ENCODE measurements at regions not wholly inside any gene's neighbourhood (a gene's known extent, or its start where the extent isn't known, plus 50 kb on each side); places are given as distances from the start of the nearest gene placed in this dataset.

DNA sequence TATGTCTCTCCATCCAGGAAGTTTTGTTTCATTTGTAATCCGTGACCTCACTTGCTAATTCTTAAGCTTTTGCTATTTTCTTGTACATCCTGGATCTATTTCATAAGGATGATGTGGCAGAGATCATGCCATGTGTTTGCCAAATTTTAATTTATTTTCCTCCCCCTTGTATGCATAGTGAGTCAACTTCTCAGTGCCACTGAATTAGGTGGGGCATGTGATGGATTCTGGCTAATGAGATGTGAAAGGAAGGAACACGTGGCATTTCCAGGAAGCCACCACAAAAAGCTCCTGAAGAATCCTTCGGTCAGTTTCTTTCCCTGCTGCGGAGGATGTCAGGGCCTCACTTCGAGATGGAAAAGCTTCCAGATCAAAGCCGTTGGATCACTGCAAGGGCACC lies 86.2 kb upstream of the PRL start:
- no peaks in the 10 kb centered on the region for H3K27me3 ChIP-seq (ENCODE audit: insufficient read depth)
- H3K4me1 Mint-ChIP-seq = peaks cover 5% of the 10 kb centered on the region
- peaks cover 5% of the 10 kb centered on the region for H3K27me3 Mint-ChIP-seq (ENCODE audit: insufficient read depth, low read depth, poor library complexity)
- no peaks in the 10 kb centered on the region for H3F3A ChIP-seq (replicated peaks; ENCODE audit: low read depth)
- no peak overlapping the region for H3K4me2 ChIP-seq
- peaks cover 8% of the 10 kb centered on the region; the same call in 1 of the 2 replicates for H3K9me2 ChIP-seq (ENCODE audit: insufficient read depth)
- no peaks in the 10 kb centered on the region for H4K20me1 ChIP-seq (replicated peaks; ENCODE audit: insufficient read depth)
- no peak for ATAC-seq
- H2AFZ ChIP-seq = no peak overlapping the region
- H3K36me3 ChIP-seq (ENCODE audit: insufficient read depth) = no peaks in the 10 kb centered on the region
- H3K4me3 Mint-ChIP-seq = no peak overlapping the region
- no peak overlapping the region for H3K4me3 ChIP-seq
- no peak for DNase-seq (ENCODE audit: low spot score)
- H3K36me3 Mint-ChIP-seq (ENCODE audit: low read depth) = no peaks in the 10 kb centered on the region
- H3K79me2 ChIP-seq (replicated peaks; ENCODE audit: insufficient read depth) = no peaks in the 10 kb centered on the region
- H3K27ac Mint-ChIP-seq = no peak overlapping the region
- no peaks in the 10 kb centered on the region for H3K4me1 ChIP-seq (ENCODE audit: insufficient read depth)
- peaks cover 3% of the 10 kb centered on the region; the same call in 1 of the 3 replicates for H3K9me3 Mint-ChIP-seq
- TF ChIP-seq, protein P1, sequence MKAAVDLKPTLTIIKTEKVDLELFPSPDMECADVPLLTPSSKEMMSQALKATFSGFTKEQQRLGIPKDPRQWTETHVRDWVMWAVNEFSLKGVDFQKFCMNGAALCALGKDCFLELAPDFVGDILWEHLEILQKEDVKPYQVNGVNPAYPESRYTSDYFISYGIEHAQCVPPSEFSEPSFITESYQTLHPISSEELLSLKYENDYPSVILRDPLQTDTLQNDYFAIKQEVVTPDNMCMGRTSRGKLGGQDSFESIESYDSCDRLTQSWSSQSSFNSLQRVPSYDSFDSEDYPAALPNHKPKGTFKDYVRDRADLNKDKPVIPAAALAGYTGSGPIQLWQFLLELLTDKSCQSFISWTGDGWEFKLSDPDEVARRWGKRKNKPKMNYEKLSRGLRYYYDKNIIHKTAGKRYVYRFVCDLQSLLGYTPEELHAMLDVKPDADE (IDR thresholded peaks at IDR 0.05) = no peak
- no peak for TF ChIP-seq ZNF114 (CRISPR knock-in tag; IDR thresholded peaks at IDR 0.05)
- TF ChIP-seq ZNF331 (CRISPR knock-in tag; IDR thresholded peaks at IDR 0.05; ENCODE audit: low read depth) = no peak
- TF ChIP-seq POLR2AphosphoS5 (IDR thresholded peaks at IDR 0.05; ENCODE audit: low read depth) = no peak
- TF ChIP-seq, protein P2, sequence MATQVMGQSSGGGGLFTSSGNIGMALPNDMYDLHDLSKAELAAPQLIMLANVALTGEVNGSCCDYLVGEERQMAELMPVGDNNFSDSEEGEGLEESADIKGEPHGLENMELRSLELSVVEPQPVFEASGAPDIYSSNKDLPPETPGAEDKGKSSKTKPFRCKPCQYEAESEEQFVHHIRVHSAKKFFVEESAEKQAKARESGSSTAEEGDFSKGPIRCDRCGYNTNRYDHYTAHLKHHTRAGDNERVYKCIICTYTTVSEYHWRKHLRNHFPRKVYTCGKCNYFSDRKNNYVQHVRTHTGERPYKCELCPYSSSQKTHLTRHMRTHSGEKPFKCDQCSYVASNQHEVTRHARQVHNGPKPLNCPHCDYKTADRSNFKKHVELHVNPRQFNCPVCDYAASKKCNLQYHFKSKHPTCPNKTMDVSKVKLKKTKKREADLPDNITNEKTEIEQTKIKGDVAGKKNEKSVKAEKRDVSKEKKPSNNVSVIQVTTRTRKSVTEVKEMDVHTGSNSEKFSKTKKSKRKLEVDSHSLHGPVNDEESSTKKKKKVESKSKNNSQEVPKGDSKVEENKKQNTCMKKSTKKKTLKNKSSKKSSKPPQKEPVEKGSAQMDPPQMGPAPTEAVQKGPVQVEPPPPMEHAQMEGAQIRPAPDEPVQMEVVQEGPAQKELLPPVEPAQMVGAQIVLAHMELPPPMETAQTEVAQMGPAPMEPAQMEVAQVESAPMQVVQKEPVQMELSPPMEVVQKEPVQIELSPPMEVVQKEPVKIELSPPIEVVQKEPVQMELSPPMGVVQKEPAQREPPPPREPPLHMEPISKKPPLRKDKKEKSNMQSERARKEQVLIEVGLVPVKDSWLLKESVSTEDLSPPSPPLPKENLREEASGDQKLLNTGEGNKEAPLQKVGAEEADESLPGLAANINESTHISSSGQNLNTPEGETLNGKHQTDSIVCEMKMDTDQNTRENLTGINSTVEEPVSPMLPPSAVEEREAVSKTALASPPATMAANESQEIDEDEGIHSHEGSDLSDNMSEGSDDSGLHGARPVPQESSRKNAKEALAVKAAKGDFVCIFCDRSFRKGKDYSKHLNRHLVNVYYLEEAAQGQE (IDR thresholded peaks at IDR 0.05; ENCODE audit: unreplicated experiment) = no peak
- TF ChIP-seq CREB1 (CRISPR knock-in tag; IDR thresholded peaks at IDR 0.05; ENCODE audit: low read depth) = no peak
- TF ChIP-seq EZH2 (IDR thresholded peaks at IDR 0.05; ENCODE audit: low read depth, unreplicated experiment) = no peak
- TF ChIP-seq JUNB (IDR thresholded peaks at IDR 0.05; ENCODE audit: unreplicated experiment) = no peak
- no peak for TF ChIP-seq NANOG (IDR thresholded peaks at IDR 0.05; ENCODE audit: borderline replicate concordance)
- TF ChIP-seq STAT1 (IDR thresholded peaks at IDR 0.05; ENCODE audit: unreplicated experiment) = no peak
- TF ChIP-seq, protein P3, sequence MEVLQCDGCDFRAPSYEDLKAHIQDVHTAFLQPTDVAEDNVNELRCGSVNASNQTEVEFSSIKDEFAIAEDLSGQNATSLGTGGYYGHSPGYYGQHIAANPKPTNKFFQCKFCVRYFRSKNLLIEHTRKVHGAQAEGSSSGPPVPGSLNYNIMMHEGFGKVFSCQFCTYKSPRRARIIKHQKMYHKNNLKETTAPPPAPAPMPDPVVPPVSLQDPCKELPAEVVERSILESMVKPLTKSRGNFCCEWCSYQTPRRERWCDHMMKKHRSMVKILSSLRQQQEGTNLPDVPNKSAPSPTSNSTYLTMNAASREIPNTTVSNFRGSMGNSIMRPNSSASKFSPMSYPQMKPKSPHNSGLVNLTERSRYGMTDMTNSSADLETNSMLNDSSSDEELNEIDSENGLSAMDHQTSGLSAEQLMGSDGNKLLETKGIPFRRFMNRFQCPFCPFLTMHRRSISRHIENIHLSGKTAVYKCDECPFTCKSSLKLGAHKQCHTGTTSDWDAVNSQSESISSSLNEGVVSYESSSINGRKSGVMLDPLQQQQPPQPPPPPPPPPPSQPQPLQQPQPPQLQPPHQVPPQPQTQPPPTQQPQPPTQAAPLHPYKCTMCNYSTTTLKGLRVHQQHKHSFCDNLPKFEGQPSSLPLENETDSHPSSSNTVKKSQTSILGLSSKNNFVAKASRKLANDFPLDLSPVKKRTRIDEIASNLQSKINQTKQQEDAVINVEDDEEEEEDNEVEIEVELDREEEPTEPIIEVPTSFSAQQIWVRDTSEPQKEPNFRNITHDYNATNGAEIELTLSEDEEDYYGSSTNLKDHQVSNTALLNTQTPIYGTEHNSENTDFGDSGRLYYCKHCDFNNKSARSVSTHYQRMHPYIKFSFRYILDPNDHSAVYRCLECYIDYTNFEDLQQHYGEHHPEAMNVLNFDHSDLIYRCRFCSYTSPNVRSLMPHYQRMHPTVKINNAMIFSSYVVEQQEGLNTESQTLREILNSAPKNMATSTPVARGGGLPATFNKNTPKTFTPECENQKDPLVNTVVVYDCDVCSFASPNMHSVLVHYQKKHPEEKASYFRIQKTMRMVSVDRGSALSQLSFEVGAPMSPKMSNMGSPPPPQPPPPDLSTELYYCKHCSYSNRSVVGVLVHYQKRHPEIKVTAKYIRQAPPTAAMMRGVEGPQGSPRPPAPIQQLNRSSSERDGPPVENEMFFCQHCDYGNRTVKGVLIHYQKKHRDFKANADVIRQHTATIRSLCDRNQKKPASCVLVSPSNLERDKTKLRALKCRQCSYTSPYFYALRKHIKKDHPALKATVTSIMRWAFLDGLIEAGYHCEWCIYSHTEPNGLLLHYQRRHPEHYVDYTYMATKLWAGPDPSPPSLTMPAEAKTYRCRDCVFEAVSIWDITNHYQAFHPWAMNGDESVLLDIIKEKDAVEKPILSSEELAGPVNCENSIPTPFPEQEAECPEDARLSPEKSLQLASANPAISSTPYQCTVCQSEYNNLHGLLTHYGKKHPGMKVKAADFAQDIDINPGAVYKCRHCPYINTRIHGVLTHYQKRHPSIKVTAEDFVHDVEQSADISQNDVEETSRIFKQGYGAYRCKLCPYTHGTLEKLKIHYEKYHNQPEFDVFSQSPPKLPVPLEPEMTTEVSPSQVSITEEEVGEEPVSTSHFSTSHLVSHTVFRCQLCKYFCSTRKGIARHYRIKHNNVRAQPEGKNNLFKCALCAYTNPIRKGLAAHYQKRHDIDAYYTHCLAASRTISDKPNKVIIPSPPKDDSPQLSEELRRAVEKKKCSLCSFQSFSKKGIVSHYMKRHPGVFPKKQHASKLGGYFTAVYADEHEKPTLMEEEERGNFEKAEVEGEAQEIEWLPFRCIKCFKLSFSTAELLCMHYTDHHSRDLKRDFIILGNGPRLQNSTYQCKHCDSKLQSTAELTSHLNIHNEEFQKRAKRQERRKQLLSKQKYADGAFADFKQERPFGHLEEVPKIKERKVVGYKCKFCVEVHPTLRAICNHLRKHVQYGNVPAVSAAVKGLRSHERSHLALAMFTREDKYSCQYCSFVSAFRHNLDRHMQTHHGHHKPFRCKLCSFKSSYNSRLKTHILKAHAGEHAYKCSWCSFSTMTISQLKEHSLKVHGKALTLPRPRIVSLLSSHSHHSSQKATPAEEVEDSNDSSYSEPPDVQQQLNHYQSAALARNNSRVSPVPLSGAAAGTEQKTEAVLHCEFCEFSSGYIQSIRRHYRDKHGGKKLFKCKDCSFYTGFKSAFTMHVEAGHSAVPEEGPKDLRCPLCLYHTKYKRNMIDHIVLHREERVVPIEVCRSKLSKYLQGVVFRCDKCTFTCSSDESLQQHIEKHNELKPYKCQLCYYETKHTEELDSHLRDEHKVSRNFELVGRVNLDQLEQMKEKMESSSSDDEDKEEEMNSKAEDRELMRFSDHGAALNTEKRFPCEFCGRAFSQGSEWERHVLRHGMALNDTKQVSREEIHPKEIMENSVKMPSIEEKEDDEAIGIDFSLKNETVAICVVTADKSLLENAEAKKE (CRISPR knock-in tag; IDR thresholded peaks at IDR 0.05) = no peak
- no peak for TF ChIP-seq EZH2phosphoT487 (IDR thresholded peaks at IDR 0.05; ENCODE audit: unreplicated experiment)
- TF ChIP-seq, protein P4, sequence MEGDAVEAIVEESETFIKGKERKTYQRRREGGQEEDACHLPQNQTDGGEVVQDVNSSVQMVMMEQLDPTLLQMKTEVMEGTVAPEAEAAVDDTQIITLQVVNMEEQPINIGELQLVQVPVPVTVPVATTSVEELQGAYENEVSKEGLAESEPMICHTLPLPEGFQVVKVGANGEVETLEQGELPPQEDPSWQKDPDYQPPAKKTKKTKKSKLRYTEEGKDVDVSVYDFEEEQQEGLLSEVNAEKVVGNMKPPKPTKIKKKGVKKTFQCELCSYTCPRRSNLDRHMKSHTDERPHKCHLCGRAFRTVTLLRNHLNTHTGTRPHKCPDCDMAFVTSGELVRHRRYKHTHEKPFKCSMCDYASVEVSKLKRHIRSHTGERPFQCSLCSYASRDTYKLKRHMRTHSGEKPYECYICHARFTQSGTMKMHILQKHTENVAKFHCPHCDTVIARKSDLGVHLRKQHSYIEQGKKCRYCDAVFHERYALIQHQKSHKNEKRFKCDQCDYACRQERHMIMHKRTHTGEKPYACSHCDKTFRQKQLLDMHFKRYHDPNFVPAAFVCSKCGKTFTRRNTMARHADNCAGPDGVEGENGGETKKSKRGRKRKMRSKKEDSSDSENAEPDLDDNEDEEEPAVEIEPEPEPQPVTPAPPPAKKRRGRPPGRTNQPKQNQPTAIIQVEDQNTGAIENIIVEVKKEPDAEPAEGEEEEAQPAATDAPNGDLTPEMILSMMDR (conservative IDR thresholded peaks at IDR 0.05; ENCODE audit: low read depth in 2 of 2) = no peak
- H3K27ac ChIP-seq (ENCODE audit: low read depth) = no peak overlapping the region

Data from GM23338 (cell line).